ENCODE measurements at regions not wholly inside any gene's neighbourhood (a gene's known extent, or its start where the extent isn't known, plus 50 kb on each side); places are given as distances from the start of the nearest gene placed in this dataset.

- POLR2A ChIA-PET, result no interaction called here
- peaks cover 9% of the 10 kb centered on the region for H3K27me3 ChIP-seq (ENCODE audit: control insufficient read depth, insufficient read depth, low read length)
- H3K27ac ChIP-seq (ENCODE audit: low read depth, low read length), result no peak overlapping the region
- no peak for DNase-seq (ENCODE audit: low read depth, low spot score)
- H3K4me3 ChIP-seq (ENCODE audit: low read depth, low read length), result no peak overlapping the region
- CTCF ChIA-PET, result no interaction called here
- H3K9me3 ChIP-seq (ENCODE audit: control insufficient read depth, insufficient read depth, low read length), result no peaks in the 10 kb centered on the region
- no peak for TF ChIP-seq CTCF (IDR thresholded peaks at IDR 0.05; ENCODE audit: low read depth, low read length)
Measured at GRCh38 chr6:1547785-1548184, 61.9 kb upstream of the FOXC1 start.

DNA sequence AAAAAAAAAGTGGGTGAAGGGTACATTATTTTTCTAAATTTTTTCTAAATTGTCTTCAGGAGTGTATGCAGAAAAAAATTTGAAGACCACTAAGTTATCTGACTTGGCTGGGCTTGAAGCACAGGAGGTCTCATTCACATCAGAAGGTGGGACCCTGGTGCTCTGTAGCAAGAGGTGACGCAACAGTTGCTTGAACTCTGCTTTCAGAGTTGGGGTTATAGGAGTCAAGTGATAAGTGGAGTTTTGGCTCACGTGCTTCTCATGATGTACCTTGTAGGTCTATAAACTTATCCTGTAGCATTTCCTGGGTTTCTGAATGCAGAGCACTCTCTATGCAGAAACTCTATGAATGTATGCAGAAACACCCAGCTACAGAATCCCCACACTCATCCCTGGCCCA is 58.5 kb upstream of the FOXC1 start:
- TF ChIP-seq CTCF (IDR thresholded peaks at IDR 0.05; ENCODE audit: low read depth, low read length), result no peak
- CTCF ChIA-PET, result no interaction called here
- POLR2A ChIA-PET, result no interaction called here

GRCh38 chr6:1552296-1552761 is 57.4 kb upstream of the FOXC1 start:
- POLR2A ChIA-PET, result no interaction called here

More for the DNA sequence above, 58.5 kb upstream of the FOXC1 start:
- no peak for DNase-seq (ENCODE audit: low read depth, low spot score)
- H3K27me3 ChIP-seq (ENCODE audit: control insufficient read depth, insufficient read depth, low read length), result peaks cover 8% of the 10 kb centered on the region
- no peak overlapping the region for H3K27ac ChIP-seq (ENCODE audit: low read depth, low read length)
- H3K9me3 ChIP-seq (ENCODE audit: control insufficient read depth, insufficient read depth, low read length), result no peaks in the 10 kb centered on the region
- no peak overlapping the region for H3K4me3 ChIP-seq (ENCODE audit: low read depth, low read length)

DNA sequence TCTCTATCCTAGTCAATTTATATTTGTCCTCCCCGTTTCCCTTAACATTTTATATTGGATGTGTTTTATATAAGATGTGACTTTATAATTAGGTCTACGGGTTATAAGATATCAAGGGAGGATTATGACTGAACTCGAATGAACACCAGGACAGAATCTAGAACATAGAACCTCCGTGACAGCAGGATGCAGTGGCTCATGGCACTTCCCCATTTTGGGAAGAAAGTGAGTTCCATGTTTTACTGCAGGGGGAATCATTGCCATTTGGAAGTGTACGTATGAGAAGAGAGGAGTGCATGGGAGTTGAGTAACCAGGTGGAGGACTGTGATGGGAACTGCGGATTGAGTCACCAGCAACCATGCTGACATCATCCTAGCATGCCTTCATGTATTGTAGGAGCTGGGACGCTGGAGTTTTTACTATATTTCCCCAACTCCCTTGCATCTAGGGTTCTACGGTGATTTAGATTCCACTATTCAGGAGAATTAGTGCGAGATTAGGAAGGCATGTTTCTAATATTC is 56.1 kb upstream of the FOXC1 start:
- no peak for DNase-seq (ENCODE audit: low read depth, low spot score)
- Histone ChIP-seq H3K9me3 (ENCODE audit: control insufficient read depth, insufficient read depth, low read length) (no peaks in the 10 kb centered on the region), H3K27me3 (ENCODE audit: control insufficient read depth, insufficient read depth, low read length) (peaks cover 2% of the 10 kb centered on the region), H3K27ac (ENCODE audit: low read depth, low read length) (no peak overlapping the region), H3K4me3 (ENCODE audit: low read depth, low read length) (no peak overlapping the region)
- no peak for TF ChIP-seq CTCF (IDR thresholded peaks at IDR 0.05; ENCODE audit: low read depth, low read length)
- CTCF ChIA-PET, result interaction anchor here (0.7 kb wide), 1 partner anchor 8 kb away, joined by 3 read pairs; no protein-coding TSS in a partner anchor
- POLR2A ChIA-PET, result no interaction called here

More at GRCh38 chr6:1552296-1552761, 57.4 kb upstream of the FOXC1 start:
- TF ChIP-seq CTCF (IDR thresholded peaks at IDR 0.05; ENCODE audit: low read depth, low read length), result peak; percentile 44
- Histone ChIP-seq H3K4me3 (ENCODE audit: low read depth, low read length) (no peak overlapping the region), H3K27ac (ENCODE audit: low read depth, low read length) (no peak overlapping the region), H3K27me3 (ENCODE audit: control insufficient read depth, insufficient read depth, low read length) (peaks cover 8% of the 10 kb centered on the region), H3K9me3 (ENCODE audit: control insufficient read depth, insufficient read depth, low read length) (no peaks in the 10 kb centered on the region)
- CTCF ChIA-PET, result interaction anchor here (0.5 to 1.3 kb wide), 11 partner anchors 8 to 311 kb away, joined by 3 to 5 read pairs (median 3); no protein-coding TSS in a partner anchor
- no peak for DNase-seq (ENCODE audit: low read depth, low spot score)

GRCh38 chr6:1554141-1554475 is 55.6 kb upstream of the FOXC1 start:
- no peak for DNase-seq (ENCODE audit: low read depth, low spot score)
- POLR2A ChIA-PET, result no interaction called here
- CTCF ChIA-PET, result interaction anchor here (0.7 to 1.4 kb wide), 5 partner anchors 9 to 340 kb away, joined by 3 to 13 read pairs (median 4); no protein-coding TSS in a partner anchor
- no peak for TF ChIP-seq CTCF (IDR thresholded peaks at IDR 0.05; ENCODE audit: low read depth, low read length)
- no peaks in the 10 kb centered on the region for H3K9me3 ChIP-seq (ENCODE audit: control insufficient read depth, insufficient read depth, low read length)
- no peak overlapping the region for H3K27ac ChIP-seq (ENCODE audit: low read depth, low read length)
- H3K27me3 ChIP-seq (ENCODE audit: control insufficient read depth, insufficient read depth, low read length), result peaks cover 2% of the 10 kb centered on the region
- peak overlapping the region; percentile 63 for H3K4me3 ChIP-seq (ENCODE audit: low read depth, low read length)

Data from AG04450 (cell line).